ENCODE measurements at regions not wholly inside any gene's neighbourhood (a gene's known extent, or its start where the extent isn't known, plus 50 kb on each side); places are given as distances from the start of the nearest gene placed in this dataset.

DNA sequence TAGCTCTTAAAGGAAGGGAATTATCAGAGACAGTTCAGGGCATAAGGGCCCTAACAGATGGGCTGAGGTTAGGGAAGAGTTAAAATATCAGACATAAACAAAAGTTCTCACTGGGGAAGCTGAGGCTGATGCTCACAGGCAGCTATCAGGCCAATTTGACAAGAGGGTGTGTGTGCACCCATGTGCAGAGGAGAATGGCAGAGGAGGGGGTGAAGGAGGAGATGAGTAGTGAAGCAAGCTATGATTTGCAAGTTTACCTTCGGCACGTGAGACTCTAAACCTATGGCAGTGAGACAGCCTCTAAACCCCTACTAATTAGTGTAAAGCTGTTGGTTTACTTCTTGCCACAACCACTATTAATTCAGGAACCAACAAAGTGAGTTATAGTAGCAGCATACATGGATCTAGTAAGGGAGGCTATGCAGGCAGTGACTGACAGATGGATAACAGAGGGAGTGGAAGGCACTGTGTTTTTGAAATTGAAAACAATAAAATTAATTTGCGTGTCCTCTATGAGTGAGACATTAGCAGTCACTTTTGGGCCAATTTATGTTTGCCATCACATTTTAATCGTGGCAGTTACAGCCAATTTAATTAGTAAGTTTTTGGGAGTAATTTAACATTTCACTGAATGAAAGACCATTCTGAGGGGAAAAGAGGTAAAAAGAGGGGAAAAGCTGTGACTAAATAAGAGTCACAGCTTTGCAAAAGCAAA lies 99.6 kb upstream of the HTR2A start:
- Mint-ChIP-seq H3K27ac (no peak overlapping the region), H3K4me1 (ENCODE audit: low read depth) (no peaks in the 10 kb centered on the region), H3K36me3 (ENCODE audit: insufficient read depth) (no peaks in the 10 kb centered on the region), H3K4me3 (ENCODE audit: low read depth) (no peak overlapping the region), H3K27me3 (peaks cover 3% of the 10 kb centered on the region), H3K9me3 (ENCODE audit: low read depth) (no peaks in the 10 kb centered on the region)
- no peak for DNase-seq (ENCODE audit: low spot score, unreplicated experiment)
- TF ChIP-seq, protein P1, sequence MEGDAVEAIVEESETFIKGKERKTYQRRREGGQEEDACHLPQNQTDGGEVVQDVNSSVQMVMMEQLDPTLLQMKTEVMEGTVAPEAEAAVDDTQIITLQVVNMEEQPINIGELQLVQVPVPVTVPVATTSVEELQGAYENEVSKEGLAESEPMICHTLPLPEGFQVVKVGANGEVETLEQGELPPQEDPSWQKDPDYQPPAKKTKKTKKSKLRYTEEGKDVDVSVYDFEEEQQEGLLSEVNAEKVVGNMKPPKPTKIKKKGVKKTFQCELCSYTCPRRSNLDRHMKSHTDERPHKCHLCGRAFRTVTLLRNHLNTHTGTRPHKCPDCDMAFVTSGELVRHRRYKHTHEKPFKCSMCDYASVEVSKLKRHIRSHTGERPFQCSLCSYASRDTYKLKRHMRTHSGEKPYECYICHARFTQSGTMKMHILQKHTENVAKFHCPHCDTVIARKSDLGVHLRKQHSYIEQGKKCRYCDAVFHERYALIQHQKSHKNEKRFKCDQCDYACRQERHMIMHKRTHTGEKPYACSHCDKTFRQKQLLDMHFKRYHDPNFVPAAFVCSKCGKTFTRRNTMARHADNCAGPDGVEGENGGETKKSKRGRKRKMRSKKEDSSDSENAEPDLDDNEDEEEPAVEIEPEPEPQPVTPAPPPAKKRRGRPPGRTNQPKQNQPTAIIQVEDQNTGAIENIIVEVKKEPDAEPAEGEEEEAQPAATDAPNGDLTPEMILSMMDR (IDR thresholded peaks at IDR 0.05; ENCODE audit: unreplicated experiment): no peak

DNA sequence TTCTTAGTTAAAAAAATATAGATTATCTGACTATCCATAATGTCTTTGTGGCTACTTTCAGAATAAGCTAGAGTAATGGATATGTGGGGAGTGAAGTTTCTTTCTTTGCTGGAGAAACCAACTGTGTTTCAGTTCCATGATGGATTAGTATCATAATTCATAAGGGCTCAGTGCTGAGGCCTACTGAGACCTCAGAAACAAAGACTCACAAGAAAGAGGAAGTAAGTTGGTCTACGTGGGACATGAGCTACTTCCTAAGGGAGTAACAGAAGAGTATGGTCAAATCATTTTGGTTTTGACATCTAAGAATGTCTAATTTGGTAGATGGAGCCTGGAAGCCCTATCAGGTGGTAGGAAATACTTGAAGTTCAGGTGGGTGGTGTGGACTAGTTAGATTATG lies 99.0 kb upstream of the HTR2A start:
- no peak overlapping the region for H3K4me3 Mint-ChIP-seq (ENCODE audit: low read depth)
- TF ChIP-seq, protein P1 (IDR thresholded peaks at IDR 0.05; ENCODE audit: unreplicated experiment): no peak
- H3K4me1 Mint-ChIP-seq (ENCODE audit: low read depth): no peaks in the 10 kb centered on the region
- H3K9me3 Mint-ChIP-seq (ENCODE audit: low read depth): no peaks in the 10 kb centered on the region
- peaks cover 3% of the 10 kb centered on the region for H3K27me3 Mint-ChIP-seq
- H3K27ac Mint-ChIP-seq: no peak overlapping the region
- no peak for DNase-seq (ENCODE audit: low spot score, unreplicated experiment)
- H3K36me3 Mint-ChIP-seq (ENCODE audit: insufficient read depth): no peaks in the 10 kb centered on the region

DNA sequence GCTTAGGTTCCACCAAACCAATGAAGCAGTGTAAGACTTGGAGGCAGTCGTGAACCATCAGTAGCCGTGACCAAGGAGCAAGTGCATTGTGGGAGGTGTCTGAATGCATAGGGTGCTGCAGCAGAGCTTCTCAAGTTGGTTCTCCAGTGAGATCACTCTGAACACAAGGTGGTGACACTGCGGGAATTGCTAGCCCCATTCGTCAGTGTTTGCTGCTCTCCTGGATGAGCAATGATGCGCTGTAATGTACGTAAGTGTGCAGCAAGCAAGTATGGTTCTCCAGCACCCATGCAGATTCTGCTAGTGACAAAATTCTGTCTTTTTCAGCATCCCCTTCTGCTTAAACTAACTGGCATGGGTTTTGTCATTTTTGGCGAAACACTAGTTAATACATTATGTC lies 97.6 kb upstream of the HTR2A start:
- peaks cover 3% of the 10 kb centered on the region for H3K27me3 Mint-ChIP-seq
- TF ChIP-seq, protein P1 (IDR thresholded peaks at IDR 0.05; ENCODE audit: unreplicated experiment): no peak

DNA sequence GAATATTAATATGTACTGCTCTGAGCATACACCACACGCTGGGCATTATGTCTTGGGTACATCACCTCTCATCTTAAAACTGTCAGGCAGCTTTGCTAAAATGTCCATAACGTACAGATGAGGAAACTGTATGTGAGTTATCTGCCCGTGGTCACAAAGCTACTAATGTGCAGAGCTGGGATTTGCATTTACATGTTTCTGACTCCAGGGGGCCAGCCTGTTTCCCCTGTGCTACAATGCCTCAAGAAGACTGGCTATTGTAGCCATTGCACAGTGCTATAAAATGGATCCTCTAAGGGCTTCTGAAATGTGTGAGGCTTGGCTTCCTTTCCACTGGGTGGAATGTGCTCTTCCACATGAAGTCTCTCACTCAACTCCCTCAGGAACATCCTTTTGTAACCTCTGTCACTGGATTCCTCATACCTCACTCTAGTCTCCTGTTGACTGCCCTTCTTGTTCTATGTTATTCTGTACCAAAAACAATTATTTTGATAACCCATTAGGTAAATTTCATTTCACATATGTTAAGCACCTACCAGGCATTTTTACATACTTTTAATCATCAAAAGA lies 95.6 kb upstream of the HTR2A start:
- no peaks in the 10 kb centered on the region for H3K4me1 Mint-ChIP-seq (ENCODE audit: low read depth)
- TF ChIP-seq, protein P1 (IDR thresholded peaks at IDR 0.05; ENCODE audit: unreplicated experiment): peak; percentile 40
- H3K27me3 Mint-ChIP-seq: peaks cover 3% of the 10 kb centered on the region
- DNase-seq (ENCODE audit: low spot score, unreplicated experiment): no peak
- no peaks in the 10 kb centered on the region for H3K9me3 Mint-ChIP-seq (ENCODE audit: low read depth)
- H3K4me3 Mint-ChIP-seq (ENCODE audit: low read depth): no peak overlapping the region
- H3K27ac Mint-ChIP-seq: no peak overlapping the region
- H3K36me3 Mint-ChIP-seq (ENCODE audit: insufficient read depth): no peaks in the 10 kb centered on the region

More for the DNA sequence above, 97.6 kb upstream of the HTR2A start:
- Mint-ChIP-seq H3K4me3 (ENCODE audit: low read depth) (no peak overlapping the region), H3K4me1 (ENCODE audit: low read depth) (no peaks in the 10 kb centered on the region), H3K9me3 (ENCODE audit: low read depth) (no peaks in the 10 kb centered on the region), H3K36me3 (ENCODE audit: insufficient read depth) (no peaks in the 10 kb centered on the region), H3K27ac (no peak overlapping the region)
- DNase-seq (ENCODE audit: low spot score, unreplicated experiment): no peak

DNA sequence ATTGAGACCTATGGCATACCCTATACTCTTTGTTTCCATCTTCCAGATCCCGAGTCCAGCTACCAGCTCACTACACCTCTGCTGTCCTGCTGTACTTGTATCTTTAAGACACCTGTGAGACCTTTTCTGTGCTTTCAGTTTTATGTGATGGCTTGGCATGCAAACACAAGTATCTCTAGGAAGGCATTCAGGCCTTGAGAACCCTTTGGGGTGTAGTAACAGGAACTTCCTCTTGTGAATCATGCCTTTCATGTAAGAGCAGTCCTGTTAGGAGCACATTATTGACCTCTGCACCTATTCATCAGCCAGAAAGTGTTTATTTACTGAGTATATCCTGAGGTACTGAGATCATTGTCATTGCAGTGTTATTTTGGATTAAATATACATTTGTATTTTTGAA lies 87.0 kb upstream of the HTR2A start:
- no peak for DNase-seq (ENCODE audit: low spot score, unreplicated experiment)
- no peaks in the 10 kb centered on the region for H3K9me3 Mint-ChIP-seq (ENCODE audit: low read depth)
- no peak overlapping the region for H3K4me3 Mint-ChIP-seq (ENCODE audit: low read depth)
- TF ChIP-seq, protein P1 (IDR thresholded peaks at IDR 0.05; ENCODE audit: unreplicated experiment): no peak
- H3K36me3 Mint-ChIP-seq (ENCODE audit: insufficient read depth): no peaks in the 10 kb centered on the region
- no peaks in the 10 kb centered on the region for H3K27me3 Mint-ChIP-seq
- no peaks in the 10 kb centered on the region for H3K4me1 Mint-ChIP-seq (ENCODE audit: low read depth)
- no peak overlapping the region for H3K27ac Mint-ChIP-seq
